Parathyroid adenoma (tissue), 2 donors: ENCODE measurements at regions not wholly inside any gene's neighbourhood (a gene's known extent, or its start where the extent isn't known, plus 50 kb on each side); places are given as distances from the start of the nearest gene placed in this dataset.

ENCODE experiments used
- H2AFZ ChIP-seq: fragments of 300-600 bp; sonication (generic); one replicate; pipeline ENCODE4 v1.7.0; 2017; ENCODE audit warnings: antibody characterized with exemption, mild to moderate bottlenecking
- H3K27ac ChIP-seq: fragments of 300-600 bp; sonication (generic); one replicate; pipeline ENCODE4 v1.7.0; 2017
- H3K27me3 ChIP-seq: fragments of 300-600 bp; sonication (generic); one replicate; pipeline ENCODE4 v1.7.0; 2017; ENCODE audit warnings: low read length; ENCODE audit not compliant: control insufficient read depth, insufficient read depth
- H3K36me3 ChIP-seq: fragments of 300-600 bp; sonication (generic); one replicate; pipeline ENCODE4 v1.7.0; 2017; ENCODE audit warnings: low read length; ENCODE audit not compliant: control insufficient read depth, insufficient read depth
- H3K4me1 ChIP-seq: fragments of 300-600 bp; sonication (generic); one replicate; pipeline ENCODE4 v1.7.0; 2017; ENCODE audit warnings: control low read depth
- H3K4me2 ChIP-seq: fragments of 300-600 bp; sonication (generic); one replicate; pipeline ENCODE4 v1.7.0; 2017; ENCODE audit warnings: low read length
- H3K4me3 ChIP-seq: fragments of 300-600 bp; sonication (generic); one replicate; pipeline ENCODE4 v1.7.0; 2017; ENCODE audit warnings: low read depth, low read length
- H3K79me2 ChIP-seq: fragments of 300-600 bp; sonication (generic); one replicate; pipeline ENCODE4 v1.7.0; 2017; ENCODE audit warnings: control low read depth
- H3K9ac ChIP-seq: fragments of 300-600 bp; sonication (generic); one replicate; pipeline ENCODE4 v1.7.0; 2017; ENCODE audit warnings: mild to moderate bottlenecking
- H3K9me3 ChIP-seq: fragments of 300-600 bp; sonication (generic); one replicate; pipeline ENCODE4 v1.7.0; 2017; ENCODE audit warnings: low read length; ENCODE audit not compliant: control insufficient read depth
- CTCF ChIP-seq: fragments of 300-600 bp; sonication (generic); IDR thresholded peaks from one replicate; pipeline ENCODE4 v1.7.0; 2017; ENCODE audit warnings: antibody characterized with exemption, mild to moderate bottlenecking
- donor health status: primary hyperparathyroidism.

DNA sequence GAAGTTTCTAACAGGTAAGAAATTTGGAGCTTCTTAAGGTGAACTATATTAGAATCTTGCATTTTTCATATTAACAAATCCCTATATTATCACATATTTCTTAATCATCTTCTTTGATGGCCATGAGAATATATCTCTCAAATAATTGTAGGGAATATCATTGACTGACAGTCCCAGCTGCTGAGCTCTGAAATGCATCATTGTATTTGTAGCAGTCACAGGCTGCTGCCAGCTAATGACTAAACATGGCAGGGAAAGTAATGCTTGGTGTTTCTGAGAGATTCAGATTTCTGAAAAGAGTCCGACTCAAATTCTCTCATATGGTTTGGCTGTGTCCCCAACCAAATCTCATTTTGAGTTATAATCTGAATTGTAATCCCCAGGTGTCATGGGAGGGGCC lies 171.9 kb downstream of the TRAM1L1 start:
- no peak for TF ChIP-seq CTCF

DNA sequence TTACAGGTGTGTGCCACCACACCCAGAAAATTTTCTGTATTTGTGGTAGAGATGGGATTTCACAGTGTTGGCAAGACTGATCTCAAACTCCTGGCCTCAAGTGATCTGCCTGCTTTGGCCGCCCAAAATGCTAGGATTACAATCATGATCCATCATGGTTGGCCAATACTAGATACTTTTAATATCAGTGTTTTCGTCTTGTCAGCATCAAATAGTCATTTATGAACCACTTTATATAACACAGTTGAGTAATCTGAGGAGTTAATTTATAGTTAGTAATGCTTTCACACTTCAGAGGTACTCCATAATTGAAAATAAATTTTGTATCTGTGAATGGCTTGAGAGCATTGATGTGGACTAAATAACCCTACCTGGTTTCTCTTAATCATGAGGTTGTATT lies 178.6 kb downstream of the TRAM1L1 start:
- no peak overlapping the region for H3K4me2 ChIP-seq
- TF ChIP-seq CTCF: no peak
- no peak overlapping the region for H2AFZ ChIP-seq
- no peaks in the 10 kb centered on the region for H3K79me2 ChIP-seq
- H3K27ac ChIP-seq: no peak overlapping the region
- H3K9ac ChIP-seq: no peak overlapping the region
- no peaks in the 10 kb centered on the region for H3K36me3 ChIP-seq
- H3K4me1 ChIP-seq: no peaks in the 10 kb centered on the region
- no peaks in the 10 kb centered on the region for H3K9me3 ChIP-seq
- H3K4me3 ChIP-seq: no peak overlapping the region
- H3K27me3 ChIP-seq: no peaks in the 10 kb centered on the region

More for the DNA sequence above, 171.9 kb downstream of the TRAM1L1 start:
- H3K79me2 ChIP-seq: no peaks in the 10 kb centered on the region
- no peak overlapping the region for H3K4me3 ChIP-seq
- H3K27ac ChIP-seq: no peak overlapping the region
- no peak overlapping the region for H2AFZ ChIP-seq
- no peak overlapping the region for H3K4me2 ChIP-seq
- no peaks in the 10 kb centered on the region for H3K4me1 ChIP-seq
- no peaks in the 10 kb centered on the region for H3K9me3 ChIP-seq
- no peak overlapping the region for H3K9ac ChIP-seq
- H3K27me3 ChIP-seq: no peaks in the 10 kb centered on the region
- no peaks in the 10 kb centered on the region for H3K36me3 ChIP-seq

GRCh38 chr4:116899561-116899960 lies 185.8 kb downstream of the TRAM1L1 start:
- no peaks in the 10 kb centered on the region for H3K36me3 ChIP-seq
- no peak overlapping the region for H3K9ac ChIP-seq
- TF ChIP-seq CTCF: no peak
- H2AFZ ChIP-seq: no peak overlapping the region
- no peaks in the 10 kb centered on the region for H3K4me1 ChIP-seq
- H3K27ac ChIP-seq: no peak overlapping the region
- H3K79me2 ChIP-seq: no peaks in the 10 kb centered on the region
- H3K9me3 ChIP-seq: no peaks in the 10 kb centered on the region
- H3K4me3 ChIP-seq: no peak overlapping the region
- H3K27me3 ChIP-seq: no peaks in the 10 kb centered on the region
- no peak overlapping the region for H3K4me2 ChIP-seq

- no peak overlapping the region for H3K9ac ChIP-seq
- H3K9me3 ChIP-seq: no peaks in the 10 kb centered on the region
- H3K4me3 ChIP-seq: no peak overlapping the region
- no peak overlapping the region for H3K27ac ChIP-seq
- H3K27me3 ChIP-seq: no peaks in the 10 kb centered on the region
- H3K4me2 ChIP-seq: no peak overlapping the region
- no peak for TF ChIP-seq CTCF
- no peaks in the 10 kb centered on the region for H3K79me2 ChIP-seq
- H3K4me1 ChIP-seq: no peaks in the 10 kb centered on the region
- no peaks in the 10 kb centered on the region for H3K36me3 ChIP-seq
- no peak overlapping the region for H2AFZ ChIP-seq
Observed at GRCh38 chr4:116885579-116885978, 199.8 kb downstream of the TRAM1L1 start.

DNA sequence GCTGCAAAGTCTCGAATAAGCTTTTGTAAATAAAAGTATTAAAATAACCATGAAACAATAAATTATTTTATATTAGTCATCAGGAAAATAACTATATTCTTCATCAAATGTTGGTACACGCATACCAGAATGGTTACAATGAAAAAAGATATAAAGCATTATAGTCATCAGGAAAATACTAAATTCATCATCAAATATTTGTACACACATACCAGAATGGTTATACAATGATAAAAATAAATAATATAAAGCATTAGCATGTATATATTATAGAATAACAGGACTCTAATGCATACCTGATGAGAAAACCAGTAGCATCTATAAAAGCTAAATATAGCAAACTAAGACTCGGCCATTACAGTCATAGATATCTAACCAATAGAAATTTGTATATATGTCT lies 202.9 kb downstream of the TRAM1L1 start:
- Histone ChIP-seq H3K9me3 (no peaks in the 10 kb centered on the region), H3K4me3 (no peak overlapping the region), H3K27ac (no peak overlapping the region), H3K36me3 (no peaks in the 10 kb centered on the region), H3K4me1 (no peaks in the 10 kb centered on the region), H3K27me3 (no peaks in the 10 kb centered on the region), H2AFZ (no peak overlapping the region), H3K4me2 (no peak overlapping the region), H3K9ac (no peak overlapping the region), H3K79me2 (no peaks in the 10 kb centered on the region)
- no peak for TF ChIP-seq CTCF
